Neural cell (in vitro differentiated cells): ENCODE measurements at regions not wholly inside any gene's neighbourhood (a gene's known extent, or its start where the extent isn't known, plus 50 kb on each side); places are given as distances from the start of the nearest gene placed in this dataset.

Source experiments
- H2AFZ ChIP-seq: fragments of 200-600, 300-800 bp; sonication (generic), shearing (Covaris generic); 2 replicates; pipeline ENCODE4 v1.6.0; 2014; ENCODE audit warnings: low read depth, mild to moderate bottlenecking, antibody characterized with exemption, low read length, moderate library complexity
- H3F3A ChIP-seq: fragments of 200-600 bp; shearing (Covaris generic); 2 replicates; pipeline ENCODE4 v1.6.1; 2016; ENCODE audit warnings: mild to moderate bottlenecking, moderate library complexity, mixed read lengths, antibody characterized with exemption, low read length; ENCODE audit not compliant: insufficient read depth, poor library complexity, severe bottlenecking
- H3K27ac ChIP-seq: fragments of 200-600, 300-800 bp; sonication (generic), shearing (Covaris generic); 2 replicates; pipeline ENCODE4 v1.5.1; 2014; ENCODE audit warnings: mild to moderate bottlenecking, low read length, moderate library complexity
- H3K27me3 ChIP-seq: fragments of 300-800, 200-600 bp; sonication (generic), shearing (Covaris generic); 2 replicates; pipeline ENCODE4 v1.6.0; 2014; ENCODE audit warnings: mild to moderate bottlenecking, low read depth, low read length, moderate library complexity; ENCODE audit not compliant: insufficient read depth
- H3K36me3 ChIP-seq: fragments of 300-800, 200-600 bp; sonication (generic), shearing (Covaris generic); 2 replicates; pipeline ENCODE4 v1.5.1; 2014; ENCODE audit warnings: mild to moderate bottlenecking, antibody characterized with exemption, low read length, moderate library complexity; ENCODE audit not compliant: insufficient read depth
- H3K4me2 ChIP-seq: fragments of 300-800, 200-600 bp; sonication (generic), shearing (Covaris generic); 2 replicates; pipeline ENCODE4 v1.6.0; 2014; ENCODE audit warnings: mild to moderate bottlenecking, low read length
- H3K4me3 ChIP-seq: fragments of 300-800, 200-600 bp; sonication (generic), shearing (Covaris generic); 2 replicates; pipeline ENCODE4 v1.5.1; 2014; ENCODE audit warnings: mild to moderate bottlenecking, low read length, moderate library complexity
- H3K79me2 ChIP-seq: fragments of 200-600 bp; shearing (Covaris generic); replicated peaks from 2 replicates; pipeline ENCODE4 v1.6.0; 2014; ENCODE audit warnings: mild to moderate bottlenecking, low read length, moderate library complexity; ENCODE audit not compliant: insufficient read depth
- H3K9ac ChIP-seq: fragments of 300-800, 200-600 bp; sonication (generic), shearing (Covaris generic); 2 replicates; pipeline ENCODE4 v1.6.1; 2016; ENCODE audit warnings: mild to moderate bottlenecking, low read length, mixed read lengths
- H3K9me2 ChIP-seq: fragments of 200-600 bp; shearing (Covaris generic); 2 replicates; pipeline ENCODE4 v1.6.1; 2016; ENCODE audit warnings: mild to moderate bottlenecking, low read length, mixed read lengths; ENCODE audit not compliant: insufficient read depth
- H3K9me3 ChIP-seq: fragments of 200-600, 300-800 bp; sonication (generic), shearing (Covaris generic); 2 replicates; pipeline ENCODE4 v1.6.1; 2016; ENCODE audit warnings: mild to moderate bottlenecking, mixed run types, low read length, moderate library complexity, mixed read lengths
- H4K20me1 ChIP-seq: fragments of 200-600 bp; shearing (Covaris generic); 2 replicates; pipeline ENCODE4 v1.6.1; 2016; ENCODE audit warnings: mild to moderate bottlenecking, mixed run types; ENCODE audit not compliant: insufficient read depth
- EP300 ChIP-seq: fragments of 450-650 bp; conservative IDR thresholded peaks from 2 replicates; pipeline ENCODE4 v1.6.1; 2014; ENCODE audit warnings: antibody characterized with exemption, mild to moderate bottlenecking, moderate library complexity; ENCODE audit not compliant: poor library complexity, severe bottlenecking
- EZH2 ChIP-seq: fragments of 200-600, 300-800 bp; shearing (Covaris generic), sonication (generic); IDR thresholded peaks from 2 replicates; pipeline ENCODE4 v1.6.1; 2014; ENCODE audit warnings: antibody characterized with exemption, low read length, borderline replicate concordance, mild to moderate bottlenecking; ENCODE audit not compliant: insufficient read depth, poor library complexity, severe bottlenecking
- MXI1 ChIP-seq: fragments of 450-650 bp; conservative IDR thresholded peaks from 2 replicates; pipeline ENCODE4 v1.6.1; 2014; ENCODE audit warnings: antibody characterized with exemption, mild to moderate bottlenecking; ENCODE audit not compliant: poor library complexity, severe bottlenecking
- POLR2AphosphoS5 ChIP-seq: IDR thresholded peaks from 2 replicates; pipeline ENCODE4 v1.6.1; 2012
- RAD21 ChIP-seq: fragments of 450-650 bp; conservative IDR thresholded peaks from 2 replicates; pipeline ENCODE4 v1.6.1; 2014; ENCODE audit warnings: antibody characterized with exemption, mild to moderate bottlenecking, moderate library complexity
- SMC3 ChIP-seq: fragments of 450-650 bp; conservative IDR thresholded peaks from 2 replicates; pipeline ENCODE4 v1.6.1; 2014; ENCODE audit warnings: antibody characterized with exemption, mild to moderate bottlenecking, moderate library complexity; ENCODE audit not compliant: poor library complexity
- TAF1 ChIP-seq: IDR thresholded peaks from 2 replicates; pipeline ENCODE4 v1.6.1; 2012; ENCODE audit warnings: low read depth
- TF ChIP-seq, protein P1 (sequence below): fragments of 450-650 bp; IDR thresholded peaks from 2 replicates; pipeline ENCODE4 v1.5.1; 2014; ENCODE audit warnings: antibody characterized with exemption, mild to moderate bottlenecking, moderate library complexity; ENCODE audit not compliant: poor library complexity, severe bottlenecking
- TF ChIP-seq, protein P2 (sequence below): IDR thresholded peaks from 2 replicates; pipeline ENCODE4 v1.6.1; 2012; ENCODE audit warnings: borderline replicate concordance

DNA sequence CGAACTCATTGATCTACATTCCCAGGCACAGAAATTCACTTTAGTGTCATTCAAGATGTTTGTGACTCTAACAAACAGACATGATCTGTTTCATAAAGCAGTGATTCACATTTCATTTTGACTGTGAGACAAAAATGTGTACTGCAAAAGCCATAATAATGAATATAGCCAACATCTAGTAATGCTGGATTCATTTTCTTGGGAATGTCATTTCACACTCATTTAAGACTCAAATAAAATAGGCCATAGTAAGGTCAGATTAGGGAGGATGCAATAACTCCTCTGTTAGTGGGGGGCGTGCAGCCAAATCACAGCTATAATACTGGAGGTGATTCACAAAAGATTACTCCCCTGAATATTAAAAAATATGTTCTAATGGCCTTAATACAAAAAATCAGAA lies 566.6 kb upstream of the ZWINT start:
- H3K27ac ChIP-seq = no peak overlapping the region
- no peaks in the 10 kb centered on the region for H4K20me1 ChIP-seq
- H3K9me3 ChIP-seq = no peaks in the 10 kb centered on the region
- H2AFZ ChIP-seq = no peak overlapping the region
- H3K4me3 ChIP-seq = no peak overlapping the region
- no peaks in the 10 kb centered on the region for H3K9me2 ChIP-seq
- H3K4me2 ChIP-seq = no peak overlapping the region
- no peak overlapping the region for H3K9ac ChIP-seq
- no peaks in the 10 kb centered on the region for H3K79me2 ChIP-seq
- no peaks in the 10 kb centered on the region for H3F3A ChIP-seq
- TF ChIP-seq RAD21 (no peak), TAF1 (no peak), POLR2AphosphoS5 (no peak), SMC3 (no peak), EP300 (no peak), EZH2 (no peak), MXI1 (no peak)
- TF ChIP-seq, protein P1, sequence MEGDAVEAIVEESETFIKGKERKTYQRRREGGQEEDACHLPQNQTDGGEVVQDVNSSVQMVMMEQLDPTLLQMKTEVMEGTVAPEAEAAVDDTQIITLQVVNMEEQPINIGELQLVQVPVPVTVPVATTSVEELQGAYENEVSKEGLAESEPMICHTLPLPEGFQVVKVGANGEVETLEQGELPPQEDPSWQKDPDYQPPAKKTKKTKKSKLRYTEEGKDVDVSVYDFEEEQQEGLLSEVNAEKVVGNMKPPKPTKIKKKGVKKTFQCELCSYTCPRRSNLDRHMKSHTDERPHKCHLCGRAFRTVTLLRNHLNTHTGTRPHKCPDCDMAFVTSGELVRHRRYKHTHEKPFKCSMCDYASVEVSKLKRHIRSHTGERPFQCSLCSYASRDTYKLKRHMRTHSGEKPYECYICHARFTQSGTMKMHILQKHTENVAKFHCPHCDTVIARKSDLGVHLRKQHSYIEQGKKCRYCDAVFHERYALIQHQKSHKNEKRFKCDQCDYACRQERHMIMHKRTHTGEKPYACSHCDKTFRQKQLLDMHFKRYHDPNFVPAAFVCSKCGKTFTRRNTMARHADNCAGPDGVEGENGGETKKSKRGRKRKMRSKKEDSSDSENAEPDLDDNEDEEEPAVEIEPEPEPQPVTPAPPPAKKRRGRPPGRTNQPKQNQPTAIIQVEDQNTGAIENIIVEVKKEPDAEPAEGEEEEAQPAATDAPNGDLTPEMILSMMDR = no peak
- TF ChIP-seq, protein P2, sequence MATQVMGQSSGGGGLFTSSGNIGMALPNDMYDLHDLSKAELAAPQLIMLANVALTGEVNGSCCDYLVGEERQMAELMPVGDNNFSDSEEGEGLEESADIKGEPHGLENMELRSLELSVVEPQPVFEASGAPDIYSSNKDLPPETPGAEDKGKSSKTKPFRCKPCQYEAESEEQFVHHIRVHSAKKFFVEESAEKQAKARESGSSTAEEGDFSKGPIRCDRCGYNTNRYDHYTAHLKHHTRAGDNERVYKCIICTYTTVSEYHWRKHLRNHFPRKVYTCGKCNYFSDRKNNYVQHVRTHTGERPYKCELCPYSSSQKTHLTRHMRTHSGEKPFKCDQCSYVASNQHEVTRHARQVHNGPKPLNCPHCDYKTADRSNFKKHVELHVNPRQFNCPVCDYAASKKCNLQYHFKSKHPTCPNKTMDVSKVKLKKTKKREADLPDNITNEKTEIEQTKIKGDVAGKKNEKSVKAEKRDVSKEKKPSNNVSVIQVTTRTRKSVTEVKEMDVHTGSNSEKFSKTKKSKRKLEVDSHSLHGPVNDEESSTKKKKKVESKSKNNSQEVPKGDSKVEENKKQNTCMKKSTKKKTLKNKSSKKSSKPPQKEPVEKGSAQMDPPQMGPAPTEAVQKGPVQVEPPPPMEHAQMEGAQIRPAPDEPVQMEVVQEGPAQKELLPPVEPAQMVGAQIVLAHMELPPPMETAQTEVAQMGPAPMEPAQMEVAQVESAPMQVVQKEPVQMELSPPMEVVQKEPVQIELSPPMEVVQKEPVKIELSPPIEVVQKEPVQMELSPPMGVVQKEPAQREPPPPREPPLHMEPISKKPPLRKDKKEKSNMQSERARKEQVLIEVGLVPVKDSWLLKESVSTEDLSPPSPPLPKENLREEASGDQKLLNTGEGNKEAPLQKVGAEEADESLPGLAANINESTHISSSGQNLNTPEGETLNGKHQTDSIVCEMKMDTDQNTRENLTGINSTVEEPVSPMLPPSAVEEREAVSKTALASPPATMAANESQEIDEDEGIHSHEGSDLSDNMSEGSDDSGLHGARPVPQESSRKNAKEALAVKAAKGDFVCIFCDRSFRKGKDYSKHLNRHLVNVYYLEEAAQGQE = no peak
- no peaks in the 10 kb centered on the region for H3K36me3 ChIP-seq
- H3K27me3 ChIP-seq = no peaks in the 10 kb centered on the region

DNA sequence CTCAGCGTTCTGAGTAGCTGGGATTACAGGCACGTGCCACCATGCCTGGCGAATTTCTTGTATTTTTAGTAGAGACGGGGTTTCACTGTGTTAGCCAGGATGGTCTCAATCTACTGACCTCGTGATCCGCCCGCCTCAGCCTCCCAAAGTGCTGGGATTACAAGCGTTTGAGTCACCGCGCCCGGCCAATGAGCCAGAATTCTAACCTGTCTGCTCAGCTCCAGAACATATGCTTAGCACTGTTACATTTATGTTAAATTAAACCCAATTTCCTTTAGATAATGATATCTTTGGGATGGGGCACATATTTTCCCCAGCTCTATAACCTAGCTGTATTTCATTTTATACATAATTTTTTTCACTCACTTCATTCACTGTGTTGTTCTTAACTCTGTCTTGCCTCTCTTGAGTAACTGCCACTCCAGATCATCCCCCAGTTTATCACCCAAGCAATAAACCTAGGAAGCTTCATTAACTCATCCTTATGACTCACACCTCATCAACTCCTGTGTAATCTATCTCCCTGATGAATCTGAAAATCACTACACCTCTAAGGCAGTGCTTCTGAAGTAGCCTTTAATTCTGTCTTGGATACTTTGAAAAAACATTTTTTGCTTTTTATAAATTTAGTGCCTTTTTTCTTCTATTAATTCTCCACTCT lies 559.7 kb upstream of the ZWINT start:
- Histone ChIP-seq H3K4me3 (no peak overlapping the region), H2AFZ (no peak overlapping the region), H3K79me2 (no peaks in the 10 kb centered on the region), H3F3A (no peaks in the 10 kb centered on the region), H3K4me2 (no peak overlapping the region), H4K20me1 (no peaks in the 10 kb centered on the region), H3K9me2 (no peaks in the 10 kb centered on the region), H3K36me3 (no peaks in the 10 kb centered on the region), H3K27ac (no peak overlapping the region), H3K9ac (no peak overlapping the region), H3K27me3 (no peaks in the 10 kb centered on the region), H3K9me3 (no peaks in the 10 kb centered on the region)
- TF ChIP-seq, protein P2 = no peak
- TF ChIP-seq EP300 (no peak), MXI1 (no peak), POLR2AphosphoS5 (no peak), TAF1 (no peak), RAD21 (no peak), EZH2 (no peak), SMC3 (no peak)
- TF ChIP-seq, protein P1 = no peak
